Activated B cell treated with CpG ODN at 0.5 μM for 24 hours (primary cell): ENCODE measurements at regions not wholly inside any gene's neighbourhood (a gene's known extent, or its start where the extent isn't known, plus 50 kb on each side); places are given as distances from the start of the nearest gene placed in this dataset.

Experiments
- ATAC-seq: fragments of 200-7000 bp; cut with Tn5 transposase; one replicate; pipeline ENCODE4 v1.10.0; 2021; ENCODE audit warnings: low read depth, mild to moderate bottlenecking, moderate library complexity
- CTCF ChIA-PET: fragments of 350-600 bp; sonication (Branson Sonifier 250); formaldehyde crosslinking; loops from one replicate; lab custom pipeline; 2021; ENCODE audit warnings: antibody characterized with exemption; lab: Charles Lee
- POLR2A ChIA-PET: fragments of 350-600 bp; sonication (Branson Sonifier 250); formaldehyde crosslinking; loops from one replicate; lab custom pipeline; 2021; ENCODE audit warnings: antibody characterized with exemption; lab: Charles Lee
- DNase-seq: peaks from one replicate; pipeline ENCODE4 v3.0.0; 2022
- H3K27ac Mint-ChIP-seq: one replicate; pipeline ENCODE4 v1.8.0; 2020; ENCODE audit warnings: mixed read lengths
- H3K27me3 Mint-ChIP-seq: one replicate; pipeline ENCODE4 v1.8.0; 2021; ENCODE audit warnings: mixed read lengths
- H3K36me3 Mint-ChIP-seq: one replicate; pipeline ENCODE4 v1.8.0; 2021; ENCODE audit warnings: low read depth, mixed read lengths
- H3K4me1 Mint-ChIP-seq: one replicate; pipeline ENCODE4 v1.8.0; 2021; ENCODE audit warnings: mixed read lengths
- H3K4me3 Mint-ChIP-seq: one replicate; pipeline ENCODE4 v1.8.0; 2020; ENCODE audit warnings: mild to moderate bottlenecking, mixed read lengths
- H3K9me3 Mint-ChIP-seq: one replicate; pipeline ENCODE4 v1.8.0; 2020; ENCODE audit warnings: mixed read lengths
- CTCF ChIP-seq: fragments of 200-600 bp; IDR thresholded peaks from one replicate; pipeline ENCODE4 v1.8.0; 2022; ENCODE audit warnings: antibody characterized with exemption, mild to moderate bottlenecking
- intact Hi-C: fragments of 100-400 bp; cut with micrococcal nuclease; formaldehyde crosslinking; loops from one replicate; pipeline ENCODE4 v1.15.1; 2024

GRCh38 chr5:82910491-82910890 lies 166.7 kb downstream of the TMEM167A start:
- peaks cover 6% of the 10 kb centered on the region for H3K9me3 Mint-ChIP-seq
- TF ChIP-seq CTCF = no peak
- DNase-seq (no peak), ATAC-seq (no peak)
- no peaks in the 10 kb centered on the region for H3K36me3 Mint-ChIP-seq
- H3K27me3 Mint-ChIP-seq = no peaks in the 10 kb centered on the region
- intact Hi-C loops = no loop called here
- POLR2A ChIA-PET = no interaction called here
- H3K4me3 Mint-ChIP-seq = no peak overlapping the region
- CTCF ChIA-PET = no interaction called here
- H3K4me1 Mint-ChIP-seq = no peaks in the 10 kb centered on the region
- no peak overlapping the region for H3K27ac Mint-ChIP-seq

DNA sequence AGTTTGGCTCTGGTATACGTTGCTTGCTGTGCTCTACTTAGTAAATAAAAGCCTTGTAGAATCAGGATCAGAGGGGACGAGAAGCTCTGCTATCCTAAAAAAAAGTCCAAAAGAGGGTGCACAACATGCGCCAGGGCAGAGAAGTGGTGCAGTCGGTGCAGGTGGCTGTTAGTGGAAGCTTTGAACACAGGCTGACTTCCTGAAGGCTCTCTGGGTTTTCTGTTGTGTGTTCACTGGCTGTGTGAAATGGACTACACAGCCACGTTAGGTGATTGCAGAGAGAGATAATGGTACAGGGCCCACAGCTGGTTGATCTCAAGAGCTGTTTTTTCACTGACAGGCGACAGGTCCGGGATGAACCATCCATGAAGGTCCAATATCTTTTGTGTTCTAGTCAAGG lies 167.4 kb downstream of the TMEM167A start:
- H3K4me1 Mint-ChIP-seq = no peaks in the 10 kb centered on the region
- H3K27ac Mint-ChIP-seq = no peak overlapping the region
- ChIA-PET POLR2A (no interaction called here), CTCF (no interaction called here)
- intact Hi-C loops = no loop called here
- no peaks in the 10 kb centered on the region for H3K36me3 Mint-ChIP-seq
- H3K4me3 Mint-ChIP-seq = no peak overlapping the region
- no peak for TF ChIP-seq CTCF
- ATAC-seq (no peak), DNase-seq (no peak)
- H3K27me3 Mint-ChIP-seq = no peaks in the 10 kb centered on the region
- H3K9me3 Mint-ChIP-seq = no peaks in the 10 kb centered on the region

DNA sequence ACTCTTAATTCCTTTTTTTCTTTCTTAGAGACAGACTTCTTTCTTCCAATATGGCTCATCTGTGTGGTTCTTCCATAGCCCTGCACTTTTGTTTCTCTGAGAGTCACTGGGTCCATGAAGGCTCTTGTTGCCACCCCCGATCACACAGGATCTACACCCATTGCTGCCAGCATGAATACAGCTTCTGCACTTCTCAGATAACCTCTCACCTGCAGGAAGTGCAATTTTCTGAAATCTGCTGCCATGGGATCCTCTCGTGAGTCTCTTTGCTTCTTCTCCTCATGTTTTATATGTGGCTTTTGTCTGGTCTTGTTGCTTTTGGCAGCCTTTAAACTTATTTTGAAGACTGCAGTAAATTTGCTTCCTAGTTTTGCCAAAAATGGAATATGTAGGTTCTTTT lies 171.2 kb downstream of the TMEM167A start:
- DNase-seq (no peak), ATAC-seq (no peak)
- no peak for TF ChIP-seq CTCF
- Mint-ChIP-seq H3K27me3 (no peaks in the 10 kb centered on the region), H3K4me1 (no peaks in the 10 kb centered on the region), H3K27ac (no peak overlapping the region), H3K4me3 (no peak overlapping the region), H3K9me3 (peaks cover 5% of the 10 kb centered on the region), H3K36me3 (no peaks in the 10 kb centered on the region)
- ChIA-PET CTCF (no interaction called here), POLR2A (no interaction called here)
- intact Hi-C loops = no loop called here

DNA sequence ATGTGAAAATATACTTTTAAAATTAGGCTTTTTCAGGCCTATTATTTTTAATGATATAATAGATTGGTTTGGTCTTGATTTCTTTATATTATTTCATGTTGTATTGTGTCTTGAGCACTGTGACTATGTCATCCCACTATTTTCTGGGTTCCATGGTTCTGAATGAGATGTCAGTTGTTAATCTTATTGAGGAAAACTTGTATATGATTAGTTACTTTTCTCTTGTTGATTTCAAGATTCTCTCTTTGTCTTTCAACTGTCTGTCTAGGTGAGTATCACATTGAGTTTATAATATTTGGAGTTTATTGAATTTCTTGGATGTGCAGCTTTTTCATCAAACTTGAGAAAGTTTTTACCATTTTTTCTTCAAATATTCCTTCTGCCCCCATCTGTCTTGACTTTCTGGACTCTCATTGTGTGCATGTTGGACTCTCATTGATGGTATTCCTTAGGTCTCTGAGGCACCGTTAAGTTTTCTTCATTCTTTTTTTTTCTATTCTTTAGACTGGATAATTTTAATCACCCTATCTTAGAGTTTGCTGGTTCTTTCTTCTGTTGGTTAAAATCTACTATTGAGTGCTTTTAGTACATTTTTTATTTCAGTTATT lies 175.8 kb downstream of the TMEM167A start:
- Mint-ChIP-seq H3K36me3 (no peaks in the 10 kb centered on the region), H3K4me1 (no peaks in the 10 kb centered on the region), H3K27me3 (no peaks in the 10 kb centered on the region), H3K27ac (no peak overlapping the region), H3K4me3 (no peak overlapping the region), H3K9me3 (peaks cover 8% of the 10 kb centered on the region)
- ATAC-seq = no peak
- intact Hi-C loops = no loop called here
- no peak for TF ChIP-seq CTCF
- CTCF ChIA-PET = no interaction called here
- no peak for DNase-seq
- POLR2A ChIA-PET = no interaction called here

GRCh38 chr5:82894716-82895115 lies 182.5 kb downstream of the TMEM167A start:
- POLR2A ChIA-PET = no interaction called here
- Mint-ChIP-seq H3K36me3 (no peaks in the 10 kb centered on the region), H3K9me3 (peaks cover 3% of the 10 kb centered on the region), H3K27me3 (no peaks in the 10 kb centered on the region), H3K4me3 (no peak overlapping the region), H3K27ac (no peak overlapping the region), H3K4me1 (no peaks in the 10 kb centered on the region)
- no peak for DNase-seq
- no peak for TF ChIP-seq CTCF
- CTCF ChIA-PET = no interaction called here
- intact Hi-C loops = no loop called here
- no peak for ATAC-seq
